ENCODE measurements at regions not wholly inside any gene's neighbourhood (a gene's known extent, or its start where the extent isn't known, plus 50 kb on each side); places are given as distances from the start of the nearest gene placed in this dataset.

GRCh38 chr15:87730706-87731105 lies 525.8 kb downstream of the NTRK3 start:
- no peak for DNase-seq (ENCODE audit: low read depth)
- no peak overlapping the region for H3K4me3 ChIP-seq (ENCODE audit: low read length)
- TF ChIP-seq CTCF (IDR thresholded peaks at IDR 0.05; ENCODE audit: insufficient read depth, low read depth, low read length, missing control alignments), result no peak

DNA sequence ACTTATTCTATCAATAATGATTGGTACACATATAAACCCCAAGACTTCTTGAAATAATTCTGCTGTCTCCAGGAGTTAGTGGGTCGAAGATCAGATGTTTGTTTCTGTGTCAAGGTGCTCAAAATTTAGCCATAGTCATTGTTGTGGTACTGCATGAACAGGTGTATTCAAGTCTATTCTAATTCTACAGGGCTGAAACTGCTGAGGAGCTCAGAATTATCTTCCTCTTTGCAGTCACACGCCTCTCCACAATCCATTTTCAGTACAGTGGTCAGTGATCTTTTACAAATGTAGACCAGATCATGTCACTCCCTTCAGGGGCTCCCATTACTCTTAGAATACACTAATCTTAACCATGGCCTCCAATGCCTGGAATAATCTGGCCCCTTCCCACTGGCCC lies 527.5 kb downstream of the NTRK3 start:
- DNase-seq (ENCODE audit: low read depth), result no peak
- no peak overlapping the region for H3K4me3 ChIP-seq (ENCODE audit: low read length)
- TF ChIP-seq CTCF (IDR thresholded peaks at IDR 0.05; ENCODE audit: insufficient read depth, low read depth, low read length, missing control alignments), result no peak

GRCh38 chr15:87727073-87727472 lies 529.5 kb downstream of the NTRK3 start:
- no peak for TF ChIP-seq CTCF (IDR thresholded peaks at IDR 0.05; ENCODE audit: insufficient read depth, low read depth, low read length, missing control alignments)
- DNase-seq (ENCODE audit: low read depth), result no peak
- H3K4me3 ChIP-seq (ENCODE audit: low read length), result no peak overlapping the region

DNA sequence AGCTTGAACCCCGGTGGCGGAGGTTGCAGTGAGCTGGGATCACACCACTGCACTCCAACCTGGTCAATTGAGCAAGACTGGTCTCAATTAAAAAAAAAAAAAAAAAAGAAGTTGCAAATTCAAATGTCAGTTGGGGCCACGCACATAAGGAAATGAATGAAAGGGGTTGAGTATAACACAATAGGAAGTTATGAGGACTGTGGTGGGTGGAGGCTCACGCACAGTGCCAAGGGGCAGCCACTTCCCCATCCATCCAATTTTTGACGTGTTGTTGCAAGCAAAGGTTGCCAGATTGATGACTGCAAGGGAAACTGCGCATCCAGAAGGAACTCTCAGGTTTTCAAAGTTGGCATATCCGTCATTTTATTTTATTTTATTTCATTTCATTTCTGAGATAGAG lies 532.2 kb downstream of the NTRK3 start:
- no peak for TF ChIP-seq CTCF (IDR thresholded peaks at IDR 0.05; ENCODE audit: insufficient read depth, low read depth, low read length, missing control alignments)

GRCh38 chr15:87722941-87723691 lies 533.4 kb downstream of the NTRK3 start:
- H3K4me3 ChIP-seq (ENCODE audit: low read length), result no peak overlapping the region
- no peak for TF ChIP-seq CTCF (IDR thresholded peaks at IDR 0.05; ENCODE audit: insufficient read depth, low read depth, low read length, missing control alignments)
- DNase-seq (ENCODE audit: low read depth), result no peak

More for the DNA sequence above, 532.2 kb downstream of the NTRK3 start:
- H3K4me3 ChIP-seq (ENCODE audit: low read length), result no peak overlapping the region
- DNase-seq (ENCODE audit: low read depth), result no peak

GRCh38 chr15:87720235-87720634 lies 536.3 kb downstream of the NTRK3 start:
- no peak for DNase-seq (ENCODE audit: low read depth)
- no peak for TF ChIP-seq CTCF (IDR thresholded peaks at IDR 0.05; ENCODE audit: insufficient read depth, low read depth, low read length, missing control alignments)
- no peak overlapping the region for H3K4me3 ChIP-seq (ENCODE audit: low read length)

GRCh38 chr15:87716422-87716821 lies 540.1 kb downstream of the NTRK3 start:
- H3K4me3 ChIP-seq (ENCODE audit: low read length), result no peak overlapping the region
- TF ChIP-seq CTCF (IDR thresholded peaks at IDR 0.05; ENCODE audit: insufficient read depth, low read depth, low read length, missing control alignments), result no peak
- no peak for DNase-seq (ENCODE audit: low read depth)

Data from epithelial cell of esophagus (primary cell).